Vagina (tissue), 2 donors: ENCODE measurements at regions not wholly inside any gene's neighbourhood (a gene's known extent, or its start where the extent isn't known, plus 50 kb on each side); places are given as distances from the start of the nearest gene placed in this dataset.

Source experiments
- POLR2A ChIP-seq, 2 donors: fragments of 450-650 bp; IDR thresholded peaks; one replicate each; pipeline ENCODE4 v1.6.1; 2017; ENCODE audit warnings: antibody characterized with exemption in 2 of 2, mild to moderate bottlenecking in 2 of 2, moderate library complexity in 2 of 2
- TF ChIP-seq, protein P1 (sequence below), 3 experiments: fragments of 450-650 bp in 2 of 3; fragments of 200-600 bp in 1 of 3; sonication (generic) in 1 of 3; IDR thresholded peaks; one replicate each; pipeline ENCODE4 v1.5.1; 2017 to 2019; ENCODE audit warnings: antibody characterized with exemption in 3 of 3, mild to moderate bottlenecking in 2 of 3, moderate library complexity in 2 of 3

DNA sequence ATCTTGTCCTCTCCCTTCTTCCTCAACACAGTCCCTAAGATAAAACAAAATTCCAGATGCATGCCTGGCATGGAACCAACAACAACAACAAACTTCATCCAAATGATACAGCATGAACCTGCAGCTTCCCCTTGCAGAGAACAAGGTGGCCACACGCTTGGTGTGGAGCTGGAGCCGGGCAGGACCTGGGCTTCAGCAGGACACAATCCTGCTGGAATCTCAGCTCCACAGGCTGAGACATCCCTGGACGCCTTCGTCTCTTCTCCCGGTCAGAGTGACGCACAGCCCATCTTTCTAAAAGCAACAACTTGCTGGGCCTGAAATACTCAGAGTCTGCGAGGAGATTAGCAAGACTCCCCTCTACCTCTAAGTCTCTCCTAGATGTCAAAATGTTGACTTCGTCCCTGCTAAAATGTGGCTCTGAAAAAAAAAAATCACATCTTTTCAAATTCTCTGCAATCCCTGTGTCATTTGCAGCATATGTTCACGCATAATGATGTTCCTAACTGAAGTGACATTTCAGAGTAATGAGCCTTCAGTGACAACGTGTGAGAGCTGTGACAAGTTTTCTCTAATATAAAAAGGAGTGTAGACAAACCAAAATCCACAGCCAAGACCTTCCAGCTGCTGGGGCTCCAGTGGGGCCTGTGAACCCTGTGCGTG lies 1232.3 kb downstream of the TBC1D22A start:
- TF ChIP-seq POLR2A (IDR thresholded peaks at IDR 0.05): no peak
- TF ChIP-seq, protein P1, sequence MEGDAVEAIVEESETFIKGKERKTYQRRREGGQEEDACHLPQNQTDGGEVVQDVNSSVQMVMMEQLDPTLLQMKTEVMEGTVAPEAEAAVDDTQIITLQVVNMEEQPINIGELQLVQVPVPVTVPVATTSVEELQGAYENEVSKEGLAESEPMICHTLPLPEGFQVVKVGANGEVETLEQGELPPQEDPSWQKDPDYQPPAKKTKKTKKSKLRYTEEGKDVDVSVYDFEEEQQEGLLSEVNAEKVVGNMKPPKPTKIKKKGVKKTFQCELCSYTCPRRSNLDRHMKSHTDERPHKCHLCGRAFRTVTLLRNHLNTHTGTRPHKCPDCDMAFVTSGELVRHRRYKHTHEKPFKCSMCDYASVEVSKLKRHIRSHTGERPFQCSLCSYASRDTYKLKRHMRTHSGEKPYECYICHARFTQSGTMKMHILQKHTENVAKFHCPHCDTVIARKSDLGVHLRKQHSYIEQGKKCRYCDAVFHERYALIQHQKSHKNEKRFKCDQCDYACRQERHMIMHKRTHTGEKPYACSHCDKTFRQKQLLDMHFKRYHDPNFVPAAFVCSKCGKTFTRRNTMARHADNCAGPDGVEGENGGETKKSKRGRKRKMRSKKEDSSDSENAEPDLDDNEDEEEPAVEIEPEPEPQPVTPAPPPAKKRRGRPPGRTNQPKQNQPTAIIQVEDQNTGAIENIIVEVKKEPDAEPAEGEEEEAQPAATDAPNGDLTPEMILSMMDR (IDR thresholded peaks at IDR 0.05): no peak
